K562 (cell line): ENCODE measurements at regions not wholly inside any gene's neighbourhood (a gene's known extent, or its start where the extent isn't known, plus 50 kb on each side); places are given as distances from the start of the nearest gene placed in this dataset.

Experiments used
- ATAC-seq: fragments of 200-7000 bp; cut with Tn5 transposase; 3 replicates; pipeline ENCODE4 v1.9.1; 2020; ENCODE audit warnings: moderate library complexity
- BruUV-seq: library from RNA; stranded (reverse); fragments of 400-500 nt; replicated peaks from 2 replicates; lab custom pipeline; 2021; lab: Mats Ljungman, UMichigan
- CTCF ChIA-PET: fragments of 300-600 bp; formaldehyde crosslinking; extraction: SDS; loops from one replicate; lab custom pipeline; 2021; ENCODE audit warnings: low intra/inter-chr PET ratio; lab: Yijun Ruan, JAX
- POLR2A ChIA-PET: fragments of 300-600, 350-650 bp; sonication (Branson Sonifier 250); formaldehyde crosslinking; extraction: SDS; loops from one replicate; lab custom pipeline; 2021; ENCODE audit warnings: antibody characterized with exemption, inconsistent platforms; lab: Yijun Ruan, JAX
- DNase-seq, 4 experiments: peaks; one replicate each; pipeline versions ENCODE4 v3.0.0 to v3.0.0-alpha.2; 2011 to 2018; ENCODE audit warnings: low spot score in 3 of 4, mixed read lengths in 3 of 4; ENCODE audit errors: extremely low read depth in 1 of 4
- FAIRE-seq: peaks from 2 replicates; lab custom pipeline; 2011; peaks lifted over from hg19 to GRCh38; lab: Jason Lieb, UNC
- H2AFZ ChIP-seq: 2 replicates; pipeline ENCODE4 v1.6.0; 2011; ENCODE audit warnings: low read depth, low read length, control low read depth, inconsistent platforms
- H3K27ac ChIP-seq: fragments of 200-600 bp; 3 replicates; pipeline ENCODE4 v1.8.0; 2011; ENCODE audit warnings: low read depth, mild to moderate bottlenecking, control low read depth, inconsistent platforms, low read length, moderate library complexity, mixed read lengths; ENCODE audit errors: extremely low read depth
- H3K27me3 ChIP-seq, 2 experiments: fragments of 300-600 bp in 1 of 2; 2 replicates in 1 of 2; 3 replicates in 1 of 2; pipeline versions ENCODE4 v1.6.0 to v1.8.0; 2011; ENCODE audit warnings: inconsistent platforms in 2 of 2, low read length in 2 of 2, mild to moderate bottlenecking in 1 of 2, mixed read lengths in 1 of 2, moderate library complexity in 1 of 2; ENCODE audit not compliant: control insufficient read depth in 2 of 2, insufficient read depth in 2 of 2
- H3K36me3 ChIP-seq: fragments of 300-600 bp; 3 replicates; pipeline ENCODE4 v1.8.0; 2011; ENCODE audit warnings: mild to moderate bottlenecking, low read length, inconsistent platforms; ENCODE audit not compliant: control insufficient read depth, insufficient read depth
- H3K4me1 ChIP-seq, 2 experiments: fragments of 200-600 bp in 1 of 2; replicated peaks in 1 of 2; 2 replicates in 1 of 2; 3 replicates in 1 of 2; pipeline versions ENCODE4 v1.5.1 to v1.8.0; 2011; ENCODE audit warnings: inconsistent platforms in 2 of 2, low read length in 2 of 2, mild to moderate bottlenecking in 1 of 2, mixed read lengths in 1 of 2, moderate library complexity in 1 of 2; ENCODE audit not compliant: control insufficient read depth in 2 of 2, insufficient read depth in 2 of 2
- H3K4me2 ChIP-seq: 2 replicates; pipeline ENCODE4 v1.6.1; 2011; ENCODE audit warnings: low read length, control low read depth, inconsistent platforms, mixed read lengths; ENCODE audit not compliant: insufficient read depth
- H3K4me3 ChIP-seq: fragments of 200-600 bp; sonication (generic), shearing (Covaris generic); 2 replicates; pipeline ENCODE4 v1.5.1; 2016; ENCODE audit warnings: control low read depth, inconsistent platforms
- H3K79me2 ChIP-seq: fragments of 200-600 bp; 3 replicates; pipeline ENCODE4 v1.8.0; 2011; ENCODE audit warnings: low read length, inconsistent platforms; ENCODE audit not compliant: control insufficient read depth, insufficient read depth
- H3K9ac ChIP-seq, 2 experiments: 2 replicates each; pipeline versions ENCODE4 v1.6.0 to v1.6.1; 2011; ENCODE audit warnings: low read depth in 2 of 2, low read length in 2 of 2, control low read depth in 1 of 2, inconsistent platforms in 1 of 2, mild to moderate bottlenecking in 1 of 2, mixed read lengths in 1 of 2; ENCODE audit not compliant: insufficient read depth in 1 of 2
- H3K9me1 ChIP-seq: one replicate; pipeline ENCODE4 v1.6.0; 2011; ENCODE audit warnings: inconsistent platforms, mild to moderate bottlenecking, low read length, moderate library complexity; ENCODE audit not compliant: control insufficient read depth, insufficient read depth
- H3K9me3 ChIP-seq: replicated peaks from 2 replicates; pipeline ENCODE4 v1.5.1; 2011; ENCODE audit warnings: low read depth, low read length, inconsistent platforms; ENCODE audit not compliant: control insufficient read depth, insufficient read depth
- H4K20me1 ChIP-seq: replicated peaks from 2 replicates; pipeline ENCODE4 v1.6.1; 2011; ENCODE audit warnings: low read length, inconsistent platforms, mixed read lengths; ENCODE audit not compliant: control insufficient read depth, insufficient read depth
- BHLHE40 ChIP-seq: IDR thresholded peaks from 2 replicates; pipeline ENCODE4 v1.6.1; 2011; ENCODE audit warnings: low read length, improper control_type of control experiment
- CAMTA2 ChIP-seq: fragments of 250-450 bp; sonication (Bioruptor Pico); conservative IDR thresholded peaks from 2 replicates; pipeline ENCODE4 v1.5.1; 2022
- ELF1 ChIP-seq: fragments of 200-800 bp; sonication (Bioruptor generic); IDR thresholded peaks from 2 replicates; pipeline ENCODE4 v1.6.1; 2016; ENCODE audit warnings: missing genetic modification characterization, missing compliant biosample characterization
- ELF4 ChIP-seq: fragments of 450-650 bp; formaldehyde crosslinking; IDR thresholded peaks from 2 replicates; pipeline ENCODE4 v1.4.0; 2022; ENCODE audit warnings: missing genetic modification characterization
- RBM25 ChIP-seq: fragments of 200-400 bp; formaldehyde crosslinking; IDR thresholded peaks from 2 replicates; pipeline ENCODE4 v1.6.1; 2018; ENCODE audit warnings: low read length, low read depth, moderate library complexity; ENCODE audit not compliant: severe bottlenecking
- RHOXF2B ChIP-seq: fragments of 250-450 bp; sonication (Bioruptor Pico); conservative IDR thresholded peaks from 2 replicates; pipeline ENCODE4 v1.5.1; 2021
- U2AF1 ChIP-seq: fragments of 200-400 bp; formaldehyde crosslinking; optimal IDR thresholded peaks from 2 replicates; pipeline ENCODE3; 2017; ENCODE audit warnings: mild to moderate bottlenecking, low read depth, low read length, moderate library complexity
- WGBS: fragments of 100-300 bp; shearing (Covaris generic); methylation state at CpG from one replicate; pipeline ENCODE4 v1.1.6; 2016; ENCODE audit warnings: low coverage, mixed read lengths; ENCODE audit not compliant: insufficient coverage; ENCODE audit errors: missing lambda C conversion rate; 5-methylcytosine and 5-hydroxymethylcytosine counted together
- in situ Hi-C: fragments of 300-500 bp; cut with MboI; formaldehyde crosslinking; loops from 4 replicates; pipeline ENCODE4 v1.15.0; 2018; ENCODE audit warnings: inconsistent platforms, mixed read lengths
- intact Hi-C: fragments of 100-400 bp; cut with micrococcal nuclease; formaldehyde crosslinking; loops from 2 replicates; pipeline ENCODE4 v1.14.2; 2022
- TF ChIP-seq, protein P1 (sequence below), 2 experiments: fragments of 450-650 bp in 1 of 2; sonication (generic) in 1 of 2; formaldehyde crosslinking in 1 of 2; IDR thresholded peaks; 2 replicates each; pipeline versions ENCODE4 v1.7.1 to v1.9.0; 2016 to 2022; ENCODE audit warnings: inconsistent platforms in 1 of 2, mild to moderate bottlenecking in 1 of 2, missing genetic modification reagents in 1 of 2

DNA sequence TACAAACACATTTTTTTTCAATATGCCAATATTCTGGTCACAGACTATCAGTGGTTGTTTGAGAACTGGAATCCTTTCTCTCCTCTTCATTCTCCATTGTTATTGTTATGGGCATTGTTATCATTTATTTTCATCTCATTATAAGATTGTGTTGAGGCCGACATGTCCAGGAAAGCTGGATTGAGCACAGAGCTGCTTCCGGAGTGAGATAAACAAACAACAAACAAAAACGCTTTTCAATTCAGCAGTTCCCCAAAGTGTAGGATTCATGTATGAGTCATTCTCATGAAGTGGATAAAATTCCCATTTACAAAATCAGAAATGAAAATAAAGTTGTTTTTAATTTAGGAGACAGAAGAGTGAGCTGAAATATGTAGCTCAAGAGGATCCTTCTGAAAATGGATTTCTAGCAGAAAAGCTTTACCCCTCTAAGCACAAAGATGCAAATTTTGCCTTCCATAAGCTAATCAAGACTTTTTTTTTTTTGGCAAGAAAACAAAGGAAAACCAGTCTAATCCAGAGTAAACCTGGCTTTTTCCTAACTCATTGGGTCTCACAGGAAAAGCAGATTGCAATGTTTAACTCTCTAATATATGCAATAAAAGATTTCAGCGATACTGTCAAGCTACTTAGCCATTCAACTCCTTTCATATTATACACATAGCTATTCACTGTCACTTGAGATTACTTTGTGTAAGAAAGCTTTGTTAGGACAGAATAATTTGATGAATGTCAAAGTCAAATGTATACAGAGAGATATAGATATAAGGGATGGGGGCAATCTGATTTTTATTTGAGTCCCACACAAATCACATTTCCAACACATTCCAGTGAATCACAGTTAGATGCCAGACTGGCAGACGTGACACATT is 1441.7 kb upstream of the CELF4 start:
- BruUV-seq = no TSS peak
- intact Hi-C loops (no loop called here), in situ Hi-C loops (no loop called here)
- H3K4me1 ChIP-seq = no peaks in the 10 kb centered on the region
- H3K79me2 ChIP-seq = no peaks in the 10 kb centered on the region
- ATAC-seq (no peak), FAIRE-seq (no peak), DNase-seq (no peak)
- 0% methylated on average over 5 of the region's 5 CpGs for WGBS
- H3K27me3 ChIP-seq = no peaks in the 10 kb centered on the region
- ChIA-PET POLR2A (no interaction called here), CTCF (no interaction called here)
- H3K9me3 ChIP-seq = no peaks in the 10 kb centered on the region; the same call in 1 of the 2 replicates
- no peaks in the 10 kb centered on the region for H3K9me1 ChIP-seq
- H3K9ac ChIP-seq = no peak overlapping the region
- no peaks in the 10 kb centered on the region for H3K36me3 ChIP-seq
- no peak overlapping the region for H3K27ac ChIP-seq
- no peaks in the 10 kb centered on the region for H4K20me1 ChIP-seq
- H2AFZ ChIP-seq = no peak overlapping the region
- no peak overlapping the region for H3K4me2 ChIP-seq
- H3K4me3 ChIP-seq = no peak overlapping the region
- TF ChIP-seq, protein P1, sequence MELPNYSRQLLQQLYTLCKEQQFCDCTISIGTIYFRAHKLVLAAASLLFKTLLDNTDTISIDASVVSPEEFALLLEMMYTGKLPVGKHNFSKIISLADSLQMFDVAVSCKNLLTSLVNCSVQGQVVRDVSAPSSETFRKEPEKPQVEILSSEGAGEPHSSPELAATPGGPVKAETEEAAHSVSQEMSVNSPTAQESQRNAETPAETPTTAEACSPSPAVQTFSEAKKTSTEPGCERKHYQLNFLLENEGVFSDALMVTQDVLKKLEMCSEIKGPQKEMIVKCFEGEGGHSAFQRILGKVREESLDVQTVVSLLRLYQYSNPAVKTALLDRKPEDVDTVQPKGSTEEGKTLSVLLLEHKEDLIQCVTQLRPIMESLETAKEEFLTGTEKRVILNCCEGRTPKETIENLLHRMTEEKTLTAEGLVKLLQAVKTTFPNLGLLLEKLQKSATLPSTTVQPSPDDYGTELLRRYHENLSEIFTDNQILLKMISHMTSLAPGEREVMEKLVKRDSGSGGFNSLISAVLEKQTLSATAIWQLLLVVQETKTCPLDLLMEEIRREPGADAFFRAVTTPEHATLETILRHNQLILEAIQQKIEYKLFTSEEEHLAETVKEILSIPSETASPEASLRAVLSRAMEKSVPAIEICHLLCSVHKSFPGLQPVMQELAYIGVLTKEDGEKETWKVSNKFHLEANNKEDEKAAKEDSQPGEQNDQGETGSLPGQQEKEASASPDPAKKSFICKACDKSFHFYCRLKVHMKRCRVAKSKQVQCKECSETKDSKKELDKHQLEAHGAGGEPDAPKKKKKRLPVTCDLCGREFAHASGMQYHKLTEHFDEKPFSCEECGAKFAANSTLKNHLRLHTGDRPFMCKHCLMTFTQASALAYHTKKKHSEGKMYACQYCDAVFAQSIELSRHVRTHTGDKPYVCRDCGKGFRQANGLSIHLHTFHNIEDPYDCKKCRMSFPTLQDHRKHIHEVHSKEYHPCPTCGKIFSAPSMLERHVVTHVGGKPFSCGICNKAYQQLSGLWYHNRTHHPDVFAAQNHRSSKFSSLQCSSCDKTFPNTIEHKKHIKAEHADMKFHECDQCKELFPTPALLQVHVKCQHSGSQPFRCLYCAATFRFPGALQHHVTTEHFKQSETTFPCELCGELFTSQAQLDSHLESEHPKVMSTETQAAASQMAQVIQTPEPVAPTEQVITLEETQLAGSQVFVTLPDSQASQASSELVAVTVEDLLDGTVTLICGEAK (IDR thresholded peaks at IDR 0.05) = no peak
- TF ChIP-seq, protein P1 (CRISPR knock-in tag; IDR thresholded peaks at IDR 0.05) = no peak
- TF ChIP-seq U2AF1 = no peak
- no peak for TF ChIP-seq ELF1 (tag)
- TF ChIP-seq ELF4 = no peak
- no peak for TF ChIP-seq BHLHE40
- no peak for TF ChIP-seq CAMTA2 (CRISPR knock-in tag)
- no peak for TF ChIP-seq RHOXF2B (CRISPR knock-in tag)
- no peak for TF ChIP-seq RBM25
